ENCODE measurements at regions not wholly inside any gene's neighbourhood (a gene's known extent, or its start where the extent isn't known, plus 50 kb on each side); places are given as distances from the start of the nearest gene placed in this dataset.

GRCh38 chr4:54818481-54818880, 160.7 kb downstream of the KIT start:
- Mint-ChIP-seq H3K4me1 (no peaks in the 10 kb centered on the region), H3K27ac (no peak overlapping the region), H3K4me3 (no peak overlapping the region), H3K27me3 (no peaks in the 10 kb centered on the region), H3K9me3 (ENCODE audit: insufficient read depth) (no peaks in the 10 kb centered on the region)
- WGBS (ENCODE audit: insufficient coverage) = 100% methylated on average over 4 of the region's 5 CpGs
- Histone ChIP-seq H3K4me2 (replicated peaks; ENCODE audit: low read depth, low read length, poor library complexity, severe bottlenecking) (no peak overlapping the region), H3K9me3 (ENCODE audit: control extremely low read depth in 1 of 3, control insufficient read depth in 2 of 3, insufficient read depth in 1 of 3, low read length in 2 of 3) (no peaks in the 10 kb centered on the region), H2AFZ (ENCODE audit: insufficient read depth, low read depth, low read length, poor library complexity, severe bottlenecking) (no peak overlapping the region), H4K20me1 (ENCODE audit: control insufficient read depth, insufficient read depth, low read length, poor library complexity, severe bottlenecking) (no peaks in the 10 kb centered on the region), H3K27me3 (replicated peaks in 1 of 4; ENCODE audit: control extremely low read depth in 1 of 4, control insufficient read depth in 3 of 4, insufficient read depth in 4 of 4, low read length in 3 of 4) (no peaks in the 10 kb centered on the region), H3K27ac (ENCODE audit: low read length in 2 of 2) (no peak overlapping the region), H3K4me3 (ENCODE audit: control extremely low read depth in 1 of 5, extremely low read depth in 1 of 5, insufficient read depth in 1 of 5, low read depth in 2 of 5, low read length in 4 of 5) (no peak overlapping the region), H3K9ac (ENCODE audit: low read length) (no peak overlapping the region), H3K79me2 (ENCODE audit: control insufficient read depth, insufficient read depth, low read length) (no peaks in the 10 kb centered on the region), H3K4me1 (ENCODE audit: control insufficient read depth in 2 of 2, insufficient read depth in 2 of 2, low read length in 2 of 2) (no peaks in the 10 kb centered on the region), H3K36me3 (replicated peaks in 1 of 2; ENCODE audit: control extremely low read depth in 1 of 2, control insufficient read depth in 1 of 2, extremely low read depth in 1 of 2, insufficient read depth in 2 of 2, low read length in 1 of 2) (no peaks in the 10 kb centered on the region)
- TF ChIP-seq EZH2 (IDR thresholded peaks at IDR 0.05; ENCODE audit: borderline replicate concordance, insufficient read depth, low read depth, low read length, poor library complexity, severe bottlenecking) (no peak), CTCF (IDR thresholded peaks at IDR 0.05) (no peak)
- DNase-seq (no peak), ATAC-seq (ENCODE audit: low read depth) (no peak)
- POLR2A ChIA-PET = no interaction called here
- CTCF ChIA-PET = no interaction called here
- intact Hi-C loops (cut with micrococcal nuclease) = no loop called here

- H3K27ac Mint-ChIP-seq = no peak overlapping the region
- Histone ChIP-seq H3K9me3 (ENCODE audit: control extremely low read depth in 1 of 3, control insufficient read depth in 2 of 3, insufficient read depth in 1 of 3, low read length in 2 of 3) (no peaks in the 10 kb centered on the region), H3K4me3 (ENCODE audit: control extremely low read depth in 1 of 5, extremely low read depth in 1 of 5, insufficient read depth in 1 of 5, low read depth in 2 of 5, low read length in 4 of 5) (no peak overlapping the region), H3K27ac (ENCODE audit: low read length in 2 of 2) (no peak overlapping the region), H4K20me1 (ENCODE audit: control insufficient read depth, insufficient read depth, low read length, poor library complexity, severe bottlenecking) (no peaks in the 10 kb centered on the region), H3K4me1 (ENCODE audit: control insufficient read depth in 2 of 2, insufficient read depth in 2 of 2, low read length in 2 of 2) (no peaks in the 10 kb centered on the region), H3K79me2 (ENCODE audit: control insufficient read depth, insufficient read depth, low read length) (no peaks in the 10 kb centered on the region), H2AFZ (ENCODE audit: insufficient read depth, low read depth, low read length, poor library complexity, severe bottlenecking) (no peak overlapping the region), H3K4me2 (replicated peaks; ENCODE audit: low read depth, low read length, poor library complexity, severe bottlenecking) (no peak overlapping the region), H3K36me3 (replicated peaks in 1 of 2; ENCODE audit: control extremely low read depth in 1 of 2, control insufficient read depth in 1 of 2, extremely low read depth in 1 of 2, insufficient read depth in 2 of 2, low read length in 1 of 2) (no peaks in the 10 kb centered on the region), H3K27me3 (replicated peaks in 1 of 4; ENCODE audit: control extremely low read depth in 1 of 4, control insufficient read depth in 3 of 4, insufficient read depth in 4 of 4, low read length in 3 of 4) (no peaks in the 10 kb centered on the region), H3K9ac (ENCODE audit: low read length) (no peak overlapping the region)
- H3K4me1 Mint-ChIP-seq = no peaks in the 10 kb centered on the region
- no peaks in the 10 kb centered on the region for H3K9me3 Mint-ChIP-seq (ENCODE audit: insufficient read depth)
- ATAC-seq (ENCODE audit: low read depth) (no peak), DNase-seq (no peak)
- no peak for TF ChIP-seq EZH2 (IDR thresholded peaks at IDR 0.05; ENCODE audit: borderline replicate concordance, insufficient read depth, low read depth, low read length, poor library complexity, severe bottlenecking)
- TF ChIP-seq CTCF (IDR thresholded peaks at IDR 0.05) = no peak
- H3K27me3 Mint-ChIP-seq = no peaks in the 10 kb centered on the region
- intact Hi-C loops (cut with micrococcal nuclease) = no loop called here
- H3K4me3 Mint-ChIP-seq = no peak overlapping the region
- ChIA-PET POLR2A (no interaction called here), CTCF (no interaction called here)
- 93% methylated on average over 5 of the region's 7 CpGs for WGBS (ENCODE audit: insufficient coverage)
Observed at GRCh38 chr4:54813674-54814073, 155.9 kb downstream of the KIT start.

Data from B cell (primary cell).